ENCODE measurements at regions not wholly inside any gene's neighbourhood (a gene's known extent, or its start where the extent isn't known, plus 50 kb on each side); places are given as distances from the start of the nearest gene placed in this dataset.

- Mint-ChIP-seq H3K4me3 (no peak overlapping the region), H3K27me3 (ENCODE audit: low read depth) (no peaks in the 10 kb centered on the region), H3K4me1 (no peaks in the 10 kb centered on the region), H3K27ac (no peak overlapping the region), H3K36me3 (ENCODE audit: low read depth) (no peaks in the 10 kb centered on the region), H3K9me3 (peaks cover 25% of the 10 kb centered on the region)
- TF ChIP-seq CTCF (IDR thresholded peaks at IDR 0.05; ENCODE audit: unreplicated experiment in 3 of 3), result no peak
These were observed 339.2 kb downstream of the DCAF12L2 start for GRCh38 chrX:125826774-125827451.

- Mint-ChIP-seq H3K27me3 (ENCODE audit: low read depth) (no peaks in the 10 kb centered on the region), H3K4me1 (no peaks in the 10 kb centered on the region), H3K27ac (no peak overlapping the region), H3K4me3 (no peak overlapping the region), H3K36me3 (ENCODE audit: low read depth) (no peaks in the 10 kb centered on the region), H3K9me3 (no peaks in the 10 kb centered on the region)
- TF ChIP-seq CTCF (IDR thresholded peaks at IDR 0.05; ENCODE audit: unreplicated experiment in 3 of 3), result no peak
These were observed 319.8 kb downstream of the DCAF12L2 start for GRCh38 chrX:125846271-125846670.

GRCh38 chrX:125850693-125851092 lies 315.4 kb downstream of the DCAF12L2 start:
- no peak overlapping the region for H3K4me3 Mint-ChIP-seq
- TF ChIP-seq CTCF (IDR thresholded peaks at IDR 0.05; ENCODE audit: unreplicated experiment in 3 of 3), result no peak
- no peak overlapping the region for H3K27ac Mint-ChIP-seq
- peaks cover 2% of the 10 kb centered on the region for H3K9me3 Mint-ChIP-seq
- no peaks in the 10 kb centered on the region for H3K4me1 Mint-ChIP-seq
- no peaks in the 10 kb centered on the region for H3K36me3 Mint-ChIP-seq (ENCODE audit: low read depth)
- H3K27me3 Mint-ChIP-seq (ENCODE audit: low read depth), result no peaks in the 10 kb centered on the region

- Mint-ChIP-seq H3K4me1 (no peaks in the 10 kb centered on the region), H3K27ac (no peak overlapping the region), H3K36me3 (ENCODE audit: low read depth) (no peaks in the 10 kb centered on the region), H3K4me3 (no peak overlapping the region), H3K9me3 (peaks cover 24% of the 10 kb centered on the region), H3K27me3 (ENCODE audit: low read depth) (no peaks in the 10 kb centered on the region)
- TF ChIP-seq CTCF (IDR thresholded peaks at IDR 0.05; ENCODE audit: unreplicated experiment in 3 of 3), result no peak
These were observed 282.9 kb downstream of the DCAF12L2 start for GRCh38 chrX:125883169-125883568.

GRCh38 chrX:125894947-125895346 lies 271.1 kb downstream of the DCAF12L2 start:
- no peaks in the 10 kb centered on the region for H3K36me3 Mint-ChIP-seq (ENCODE audit: low read depth)
- peaks cover 24% of the 10 kb centered on the region for H3K9me3 Mint-ChIP-seq
- H3K4me3 Mint-ChIP-seq, result no peak overlapping the region

More at GRCh38 chrX:125894947-125895346, 271.1 kb downstream of the DCAF12L2 start:
- Mint-ChIP-seq H3K27me3 (ENCODE audit: low read depth) (no peaks in the 10 kb centered on the region), H3K27ac (no peak overlapping the region), H3K4me1 (no peaks in the 10 kb centered on the region)
- no peak for TF ChIP-seq CTCF (IDR thresholded peaks at IDR 0.05; ENCODE audit: unreplicated experiment in 3 of 3)
